Hematopoietic multipotent progenitor cell treated with erythropoietin and hydrocortisone succinate and interleukin-3 and kit ligand, for 4 days (in vitro differentiated cells): ENCODE measurements at regions not wholly inside any gene's neighbourhood (a gene's known extent, or its start where the extent isn't known, plus 50 kb on each side); places are given as distances from the start of the nearest gene placed in this dataset.
"Not testable (repeated sequence)": the region's sequence is repeated elsewhere in the genome, so short reads cannot be mapped to it uniquely, and the experiment has no call there.

Experiments used
- DNase-seq: peaks from one replicate; pipeline ENCODE4 v3.0.0-alpha.2; 2015

DNA sequence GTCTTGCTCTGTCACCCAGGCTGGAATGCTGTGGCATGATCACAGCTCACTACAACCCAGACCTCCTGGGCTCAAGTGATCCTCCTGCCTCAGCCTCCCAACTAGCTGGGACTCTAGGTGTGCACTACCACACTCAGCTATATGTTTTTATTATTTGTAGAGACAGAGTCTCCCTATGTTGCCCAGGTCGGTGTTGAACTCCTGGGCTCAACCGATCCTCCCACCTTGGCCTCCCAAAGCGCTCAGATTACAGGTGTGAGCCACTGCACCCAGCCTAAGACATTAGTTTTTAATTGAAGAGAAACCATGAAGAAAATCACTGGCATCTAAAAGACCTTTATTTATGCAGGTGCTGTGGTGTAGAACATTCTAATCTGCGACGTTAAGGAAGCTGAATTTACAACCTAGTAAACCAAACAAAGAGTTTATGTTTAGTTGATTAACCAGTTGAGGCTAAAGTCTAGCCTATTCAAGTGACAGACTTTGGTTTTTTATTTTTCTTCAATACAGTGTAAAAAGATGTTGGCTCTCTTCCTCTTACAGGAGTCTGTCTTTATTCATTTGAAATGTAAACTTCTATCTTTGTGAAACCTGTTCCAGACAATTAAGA is 52.5 kb upstream of the NBL1 start:
- DNase-seq: no peak

- DNase-seq: no peak
These were observed 58.6 kb upstream of the NBL1 start for GRCh38 chr1:19585507-19585906.

- peak; percentile 75 for DNase-seq
These were observed 61.8 kb upstream of the NBL1 start for GRCh38 chr1:19582318-19582717.

DNA sequence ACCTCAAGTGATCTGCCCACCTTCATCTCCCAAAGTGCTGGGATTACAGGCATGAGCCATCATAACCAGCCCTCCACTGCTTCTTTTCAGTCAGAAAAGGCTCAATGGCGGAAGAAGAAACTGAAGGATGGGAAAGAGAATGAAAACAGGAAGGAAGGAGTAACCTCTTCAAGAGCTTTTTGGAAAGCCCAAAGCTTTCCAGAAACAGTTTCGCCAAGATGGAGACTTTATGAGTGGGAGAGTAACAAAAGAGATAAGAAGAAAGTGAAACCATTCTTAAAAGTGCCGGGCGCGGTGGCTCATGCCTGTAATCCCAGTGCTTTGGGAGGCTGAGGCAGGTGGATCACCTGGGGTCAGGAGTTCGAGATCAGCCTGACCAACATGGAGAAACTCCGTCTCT is 62.7 kb upstream of the NBL1 start:
- no peak for DNase-seq

- no peak for DNase-seq
These were observed 66.5 kb upstream of the NBL1 start for GRCh38 chr1:19577561-19577960.

- DNase-seq: no peak
These were observed 67.1 kb upstream of the NBL1 start for GRCh38 chr1:19577036-19577435.

- no peak for DNase-seq
These were observed 74.3 kb upstream of the NBL1 start for GRCh38 chr1:19569786-19570185.

GRCh38 chr1:19567041-19567440 is 77.1 kb upstream of the NBL1 start:
- no peak for DNase-seq

- no peak for DNase-seq
These were observed 79.0 kb upstream of the CAPZB start for GRCh38 chr1:19564366-19564765.

DNA sequence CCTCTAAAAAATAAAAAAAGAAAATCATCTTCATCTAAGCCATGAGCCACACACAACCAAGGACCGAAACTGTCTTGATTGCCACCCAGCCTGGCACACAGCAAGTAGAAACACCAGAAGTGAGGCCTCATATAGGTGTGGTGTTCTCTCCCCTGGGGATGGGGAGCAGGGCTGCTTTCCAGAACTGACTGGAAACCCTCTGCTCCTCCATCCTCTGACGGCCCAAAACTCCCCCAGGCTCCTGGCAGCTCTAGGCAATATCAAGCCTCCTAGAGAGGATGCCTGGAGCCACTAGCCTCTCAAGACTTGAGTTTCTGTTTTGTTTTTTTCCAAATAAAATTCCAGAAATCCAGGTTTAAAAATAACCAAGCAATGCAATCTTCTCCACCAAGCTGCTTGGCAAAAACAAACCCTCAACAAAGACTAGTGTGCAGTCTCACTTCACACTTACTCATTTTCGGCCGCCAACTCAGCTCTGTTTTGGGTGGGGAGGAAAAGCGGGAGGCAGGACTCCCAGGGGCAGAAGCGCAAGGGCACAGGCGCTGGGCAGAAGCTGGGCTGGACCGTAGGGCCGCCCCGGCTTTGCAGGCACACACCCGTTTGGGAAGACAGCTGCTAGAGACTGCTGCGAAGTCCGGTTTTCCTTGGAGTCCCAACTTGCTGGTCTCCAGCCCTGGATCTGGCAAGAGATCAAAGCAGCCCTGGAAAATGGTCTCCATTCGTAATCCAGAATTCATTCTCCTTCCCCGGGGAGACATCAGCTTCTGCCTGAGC is 78.2 kb upstream of the CAPZB start:
- no peak for DNase-seq

DNA sequence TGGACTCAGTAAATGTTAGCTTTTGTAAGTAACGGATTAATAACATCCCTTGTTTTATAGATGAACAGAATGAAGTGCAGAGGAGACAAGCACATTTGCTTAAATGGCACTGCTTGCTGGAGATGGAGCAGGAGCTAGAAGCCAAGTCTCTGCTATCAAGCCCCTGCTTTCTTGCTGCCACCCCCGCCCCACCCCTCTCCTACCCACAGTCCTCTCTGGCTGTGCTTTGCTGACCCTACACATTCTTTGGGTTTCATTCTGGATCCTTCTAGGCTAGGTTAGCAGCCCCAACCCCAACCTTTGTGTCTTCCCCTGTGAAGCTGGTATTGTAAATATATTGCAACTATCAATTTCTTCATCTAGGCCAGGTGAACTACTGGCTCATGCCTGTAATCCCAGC is 77.5 kb upstream of the CAPZB start:
- no peak for DNase-seq

DNA sequence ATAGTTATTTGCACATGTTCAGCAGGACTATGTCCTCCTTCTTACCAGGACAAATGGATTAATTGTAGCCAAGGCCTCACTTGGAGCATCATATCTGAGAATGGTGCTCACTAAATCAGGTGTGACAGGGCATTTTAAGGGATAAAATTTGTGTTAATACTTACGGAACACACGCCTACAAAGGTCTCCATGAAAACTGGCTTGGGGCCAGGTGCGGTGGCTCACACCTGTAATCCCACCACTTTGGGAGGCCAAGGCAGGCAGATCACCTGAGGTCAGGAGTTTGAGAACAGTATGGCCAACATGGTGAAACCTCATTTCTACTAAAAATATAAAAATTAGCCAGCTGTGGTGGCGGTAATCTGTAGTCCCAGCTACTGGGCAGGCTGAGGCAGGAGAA is 75.1 kb upstream of the CAPZB start:
- DNase-seq: no peak

- DNase-seq: peak; percentile 8
These were observed 74.3 kb upstream of the CAPZB start for GRCh38 chr1:19559641-19560040.

- DNase-seq: no peak
These were observed 72.3 kb upstream of the CAPZB start for GRCh38 chr1:19557609-19558051.

DNA sequence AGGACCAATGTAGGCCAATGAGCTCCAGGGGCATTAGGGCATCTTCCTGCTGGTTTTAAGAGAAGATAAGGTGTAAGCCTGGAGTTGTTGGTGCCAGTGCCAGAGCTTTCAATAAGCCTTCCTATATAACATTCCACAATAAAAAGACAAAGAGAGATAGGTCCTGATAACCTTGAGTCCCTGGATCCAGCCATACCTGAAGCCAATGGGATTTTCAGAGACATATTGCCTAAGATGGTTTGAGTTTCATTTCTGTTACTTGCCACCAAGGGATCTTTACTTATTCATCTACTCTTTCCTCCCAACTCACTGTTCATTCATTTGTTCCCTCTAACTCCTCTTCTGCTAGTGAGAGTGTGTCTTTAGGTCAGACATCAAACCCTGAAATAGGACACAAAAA is 68.8 kb upstream of the CAPZB start:
- no peak for DNase-seq

DNA sequence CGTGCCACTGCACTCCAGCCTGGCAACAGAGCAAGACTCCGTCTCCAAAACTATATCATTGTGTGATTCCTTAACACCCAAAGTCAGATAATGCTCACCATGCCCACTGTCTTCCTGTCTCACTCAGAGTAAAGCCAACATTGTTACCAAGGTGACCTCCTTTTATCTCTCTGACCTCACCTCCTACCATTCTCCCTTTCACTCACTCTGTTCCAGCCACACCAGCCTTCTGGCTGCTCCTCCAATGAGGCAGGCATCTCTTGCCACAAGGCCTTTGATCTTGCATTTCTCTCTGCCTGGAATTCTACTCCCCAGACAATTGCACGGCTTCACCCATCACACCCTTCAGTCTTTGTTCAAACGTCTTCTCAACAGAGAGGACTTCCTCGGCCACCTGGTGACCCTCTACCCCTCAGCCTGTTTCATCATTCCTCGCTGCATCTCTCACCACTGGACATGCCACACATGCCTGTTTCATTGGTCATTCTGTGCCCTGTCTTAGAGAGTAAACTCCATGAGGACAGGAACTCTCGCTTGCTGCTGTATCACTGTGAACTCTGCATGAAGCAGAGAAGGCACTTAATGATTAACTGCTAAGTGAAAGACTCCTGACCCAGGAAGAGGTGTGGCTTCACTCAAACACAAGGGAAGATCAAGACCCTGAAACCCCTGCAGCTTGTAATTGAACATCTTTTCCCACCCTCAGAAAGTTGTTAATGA is 67.1 kb upstream of the CAPZB start:
- DNase-seq: no peak

- not testable (repeated sequence) for DNase-seq
These were observed 66.5 kb upstream of the CAPZB start for GRCh38 chr1:19551837-19552236.

DNA sequence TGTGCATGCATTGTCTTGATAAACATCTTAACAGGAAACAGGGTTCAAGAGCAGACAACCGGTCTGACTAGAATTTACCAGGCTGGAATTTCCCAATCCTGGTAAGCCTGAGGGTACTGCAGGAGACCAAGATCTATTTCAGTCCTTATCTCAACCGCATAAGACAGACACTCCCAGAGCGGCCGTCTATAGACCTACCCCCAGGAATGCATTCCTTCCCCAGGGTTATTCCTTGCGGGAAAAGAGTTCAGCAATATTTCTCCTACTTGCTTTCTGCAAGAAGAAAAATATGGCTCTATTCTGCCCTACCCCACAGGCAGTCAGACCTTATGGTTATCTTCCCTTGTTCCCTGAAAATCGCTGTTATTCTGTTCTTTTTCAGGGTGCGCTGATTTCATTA is 65.1 kb upstream of the CAPZB start:
- not testable (repeated sequence) for DNase-seq

DNA sequence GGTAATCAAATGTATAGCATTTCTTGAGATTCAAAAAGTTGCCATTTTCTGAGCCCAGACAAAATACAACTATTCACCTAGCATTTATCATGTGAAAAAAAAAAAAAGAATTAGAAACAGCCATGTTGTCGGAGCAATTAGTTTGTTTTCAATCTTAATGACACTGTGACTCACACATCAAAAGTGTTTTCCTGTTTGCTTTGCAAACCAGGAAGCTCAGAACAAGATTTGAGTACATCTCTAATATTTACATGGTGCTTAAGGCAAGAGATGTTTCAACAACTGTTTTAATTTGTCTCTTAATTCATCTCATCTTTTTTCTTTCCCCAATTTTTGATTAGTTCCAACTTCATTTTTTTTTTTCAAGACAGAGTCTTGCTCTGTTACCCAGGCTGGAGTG is 62.5 kb upstream of the CAPZB start:
- no peak for DNase-seq

- no peak for DNase-seq
These were observed 51.2 kb upstream of the CAPZB start for GRCh38 chr1:19536519-19536918.

- no peak for DNase-seq
These were observed 49.9 kb upstream of the CAPZB start for GRCh38 chr1:19535214-19535613.
